ENCODE measurements at regions not wholly inside any gene's neighbourhood (a gene's known extent, or its start where the extent isn't known, plus 50 kb on each side); places are given as distances from the start of the nearest gene placed in this dataset.
"Not testable (repeated sequence)": the region's sequence is repeated elsewhere in the genome, so short reads cannot be mapped to it uniquely, and the experiment has no call there.

- FAIRE-seq (no peak), DNase-seq (ENCODE audit: insufficient read length, low spot score) (no peak)
- TF ChIP-seq POU2F2 (IDR thresholded peaks at IDR 0.05; ENCODE audit: low read depth, low read length), result no peak
- no peak for TF ChIP-seq SPI1 (IDR thresholded peaks at IDR 0.05; ENCODE audit: low read depth, low read length)
- TF ChIP-seq POLR2AphosphoS5 (IDR thresholded peaks at IDR 0.05; ENCODE audit: low read depth, low read length), result no peak
- no peak for TF ChIP-seq PAX5 (IDR thresholded peaks at IDR 0.05; ENCODE audit: insufficient read depth, low read length, severe bottlenecking)
- TF ChIP-seq POLR2A (IDR thresholded peaks at IDR 0.05; ENCODE audit: low read depth, low read length), result no peak
- no peak for TF ChIP-seq TAF1 (IDR thresholded peaks at IDR 0.05; ENCODE audit: low read depth, low read length)
Measured at GRCh38 chr11:49442669-49443068, 234.3 kb upstream of the FOLH1 start.

DNA sequence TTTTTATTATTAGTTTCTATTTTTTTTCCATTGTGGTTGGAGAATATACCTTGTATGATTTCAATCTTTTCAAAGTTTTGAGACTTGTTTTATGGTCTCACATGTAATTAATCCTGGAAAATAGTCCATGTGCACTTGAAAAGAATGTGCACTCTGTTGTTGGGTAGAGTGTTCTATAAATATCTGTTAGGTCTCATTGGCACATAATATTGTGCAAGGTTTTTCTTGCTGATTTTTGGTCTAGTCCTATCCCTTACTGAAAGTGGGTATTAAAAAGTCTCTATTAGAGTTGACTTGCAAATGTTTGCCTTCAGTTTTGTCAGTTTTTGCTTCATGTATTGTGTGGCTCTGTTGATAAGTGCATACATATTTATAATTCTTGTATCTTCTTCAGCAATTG, 231.5 kb upstream of the FOLH1 start:
- DNase-seq (ENCODE audit: insufficient read length, low spot score); FAIRE-seq: not testable (repeated sequence)

DNA sequence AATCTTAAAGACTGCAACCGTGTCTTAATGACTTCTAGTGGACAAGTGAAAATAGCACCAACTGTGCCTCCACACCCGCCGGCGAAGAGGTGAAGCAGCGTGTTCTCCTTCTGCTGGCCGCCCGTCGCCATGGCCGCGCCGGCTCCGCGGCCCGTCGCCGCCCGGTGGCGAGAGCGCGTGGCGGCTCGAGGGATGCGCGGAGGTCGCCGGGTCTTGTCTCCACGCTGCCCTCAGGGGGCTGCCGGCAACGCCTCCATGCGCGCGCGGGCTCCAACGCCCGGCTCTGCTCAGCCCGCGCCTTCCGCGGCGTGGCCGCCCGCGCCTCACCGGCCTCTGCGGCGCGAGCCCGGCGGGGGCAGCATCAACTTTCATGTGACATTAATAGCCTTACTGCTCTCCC, 225.9 kb upstream of the FOLH1 start:
- FAIRE-seq; DNase-seq (ENCODE audit: insufficient read length, low spot score): not testable (repeated sequence)

- no peak for TF ChIP-seq POLR2AphosphoS5 (IDR thresholded peaks at IDR 0.05; ENCODE audit: low read depth, low read length)
- TF ChIP-seq POLR2A (IDR thresholded peaks at IDR 0.05; ENCODE audit: low read depth, low read length), result no peak
- no peak for TF ChIP-seq PAX5 (IDR thresholded peaks at IDR 0.05; ENCODE audit: insufficient read depth, low read length, severe bottlenecking)
- TF ChIP-seq POU2F2 (IDR thresholded peaks at IDR 0.05; ENCODE audit: low read depth, low read length), result no peak
- FAIRE-seq (no peak), DNase-seq (ENCODE audit: insufficient read length, low spot score) (no peak)
Measured at GRCh38 chr11:49432242-49432848, 223.9 kb upstream of the FOLH1 start.

- no peak for DNase-seq (ENCODE audit: insufficient read length, low spot score)
- TF ChIP-seq POU2F2 (IDR thresholded peaks at IDR 0.05; ENCODE audit: low read depth, low read length), result no peak
- TF ChIP-seq POLR2A (IDR thresholded peaks at IDR 0.05; ENCODE audit: low read depth, low read length), result no peak
- TF ChIP-seq PAX5 (IDR thresholded peaks at IDR 0.05; ENCODE audit: insufficient read depth, low read length, severe bottlenecking), result no peak
- no peak for TF ChIP-seq TAF1 (IDR thresholded peaks at IDR 0.05; ENCODE audit: low read depth, low read length)
- no peak for TF ChIP-seq SPI1 (IDR thresholded peaks at IDR 0.05; ENCODE audit: low read depth, low read length)
- TF ChIP-seq POLR2AphosphoS5 (IDR thresholded peaks at IDR 0.05; ENCODE audit: low read depth, low read length), result no peak
- FAIRE-seq, result no peak
Measured at GRCh38 chr11:49424136-49424535, 215.7 kb upstream of the FOLH1 start.

DNA sequence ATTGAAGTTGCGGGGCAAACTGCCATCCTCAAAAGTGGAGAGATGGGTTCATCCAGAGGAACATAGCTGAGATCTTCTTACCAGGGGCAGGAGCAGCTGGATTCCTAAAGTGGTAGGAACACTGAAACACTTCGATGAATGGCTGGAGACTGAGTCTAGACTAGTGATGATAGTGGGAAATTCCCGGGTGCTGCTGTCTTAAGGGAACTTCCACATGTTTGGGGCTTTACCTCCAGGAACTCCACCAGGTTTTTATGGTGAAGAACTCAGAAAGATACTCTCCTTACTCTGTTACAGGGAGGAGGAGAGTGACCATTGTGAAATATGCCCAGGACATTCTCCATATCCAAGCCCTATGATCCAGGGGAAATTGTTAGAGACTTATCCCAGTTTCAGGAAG, 210.5 kb upstream of the FOLH1 start:
- DNase-seq (ENCODE audit: insufficient read length, low spot score); FAIRE-seq: not testable (repeated sequence)

DNA sequence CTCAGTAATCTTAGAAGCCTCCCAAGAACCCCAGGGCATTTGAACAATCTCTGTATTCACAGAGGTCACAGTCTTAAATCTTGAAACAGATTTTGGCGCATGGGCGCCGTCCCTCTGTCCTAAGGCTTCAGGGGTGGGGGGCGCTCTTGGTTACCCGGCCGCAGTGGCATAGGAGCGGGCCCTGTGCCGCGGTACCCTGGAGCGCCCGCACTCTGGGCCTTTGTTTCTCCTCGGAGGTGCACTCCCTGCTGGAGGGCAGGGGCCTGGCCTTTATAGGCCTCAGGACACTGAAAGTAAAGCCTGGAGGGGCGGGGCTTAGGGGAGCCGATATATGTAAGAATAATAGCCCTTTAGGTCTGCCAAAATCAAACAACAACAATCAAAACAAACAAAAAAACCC, 197.3 kb upstream of the FOLH1 start:
- no peak for FAIRE-seq
- TF ChIP-seq POLR2A (IDR thresholded peaks at IDR 0.05; ENCODE audit: low read depth, low read length) (no peak), POU2F2 (IDR thresholded peaks at IDR 0.05; ENCODE audit: low read depth, low read length) (no peak), POLR2AphosphoS5 (IDR thresholded peaks at IDR 0.05; ENCODE audit: low read depth, low read length) (no peak), PAX5 (IDR thresholded peaks at IDR 0.05; ENCODE audit: insufficient read depth, low read length, severe bottlenecking) (no peak), TAF1 (IDR thresholded peaks at IDR 0.05; ENCODE audit: low read depth, low read length) (no peak), SPI1 (IDR thresholded peaks at IDR 0.05; ENCODE audit: low read depth, low read length) (no peak)
- DNase-seq (ENCODE audit: insufficient read length, low spot score), result no peak

DNA sequence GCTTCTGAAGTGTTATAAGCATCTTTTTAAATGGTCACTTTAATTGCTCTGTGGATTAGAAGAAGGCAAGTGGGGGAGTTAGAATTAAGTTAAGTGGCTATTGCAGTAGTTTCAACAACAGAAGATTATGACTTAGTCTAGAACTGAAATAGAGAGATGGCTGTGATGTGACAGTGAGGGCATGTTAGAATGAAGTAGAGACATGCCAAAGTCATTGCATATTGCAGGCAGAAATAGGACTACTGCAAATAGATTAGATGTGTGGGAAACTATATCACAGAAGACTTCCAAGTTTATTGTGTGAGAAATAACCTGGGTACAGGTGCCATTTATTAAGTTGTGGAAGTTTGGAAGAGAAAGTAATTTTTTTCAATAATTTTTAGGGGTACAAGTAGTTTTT, 187.4 kb upstream of the FOLH1 start:
- not testable (repeated sequence) for FAIRE-seq; DNase-seq (ENCODE audit: insufficient read length, low spot score)

- DNase-seq (ENCODE audit: insufficient read length, low spot score); FAIRE-seq: not testable (repeated sequence)
Measured at GRCh38 chr11:49390362-49390761, 182.0 kb upstream of the FOLH1 start.

- not testable (repeated sequence) for FAIRE-seq; DNase-seq (ENCODE audit: insufficient read length, low spot score)
Measured at GRCh38 chr11:49389149-49389548, 180.7 kb upstream of the FOLH1 start.

DNA sequence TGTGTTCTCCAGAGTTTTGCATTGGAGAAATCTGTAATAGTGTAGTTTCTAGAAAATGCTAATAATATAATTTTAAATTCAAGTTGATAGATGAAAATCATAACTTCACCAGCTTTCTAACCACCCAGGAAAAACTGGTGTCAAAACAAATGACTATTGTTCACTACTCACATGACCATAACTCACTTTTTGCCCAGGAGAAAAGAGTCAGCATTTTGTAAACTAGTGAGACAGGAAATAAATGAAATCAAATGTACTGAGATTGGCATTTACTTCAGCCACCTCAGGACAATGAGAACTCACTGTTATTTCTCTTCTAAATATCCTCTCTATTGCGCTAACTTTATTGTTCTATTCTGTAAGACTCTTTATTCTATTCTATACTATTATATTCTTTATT, 176.0 kb upstream of the FOLH1 start:
- not testable (repeated sequence) for FAIRE-seq; DNase-seq (ENCODE audit: insufficient read length, low spot score)

DNA sequence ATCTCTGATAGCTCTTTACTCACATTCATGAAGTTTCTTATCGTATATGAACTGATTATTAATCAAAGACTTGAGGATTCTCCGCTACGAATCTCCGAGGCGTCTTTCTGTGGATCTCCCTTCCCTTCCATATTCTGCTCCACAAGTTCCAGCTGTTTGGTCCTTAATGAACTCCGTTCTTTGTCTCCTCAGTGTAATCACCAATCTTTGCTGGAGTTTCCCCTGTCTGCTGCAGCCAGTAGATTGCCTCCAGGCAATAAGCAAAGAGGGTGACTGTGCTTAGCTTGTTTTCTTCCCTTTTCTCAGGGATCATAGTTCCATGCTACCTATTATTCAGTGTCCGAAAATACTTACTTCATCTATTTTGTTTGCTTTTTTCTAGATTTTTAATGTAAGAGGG, 169.6 kb upstream of the FOLH1 start:
- TF ChIP-seq POLR2AphosphoS5 (IDR thresholded peaks at IDR 0.05; ENCODE audit: low read depth, low read length) (no peak), POLR2A (IDR thresholded peaks at IDR 0.05; ENCODE audit: low read depth, low read length) (no peak), POU2F2 (IDR thresholded peaks at IDR 0.05; ENCODE audit: low read depth, low read length) (no peak)
- DNase-seq (ENCODE audit: insufficient read length, low spot score) (no peak), FAIRE-seq (no peak)

DNA sequence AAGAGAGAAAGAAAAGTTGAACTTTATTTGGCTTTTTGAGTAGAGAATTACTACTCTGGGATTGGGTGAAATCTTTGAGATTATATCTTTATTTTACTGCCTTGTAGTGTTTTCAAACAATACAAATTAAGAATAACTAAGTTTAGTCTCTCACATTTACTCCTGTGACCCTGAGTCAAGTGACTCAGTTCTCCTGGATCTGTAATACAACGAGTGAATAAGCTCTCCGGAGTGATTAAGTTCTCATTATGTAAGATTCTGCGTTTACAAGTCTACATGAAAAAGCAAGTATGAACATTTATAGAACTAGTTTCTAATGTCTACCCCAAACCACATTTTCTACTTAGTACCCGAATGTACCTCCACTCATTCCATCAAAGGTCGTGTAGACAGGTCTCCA, 165.5 kb upstream of the FOLH1 start:
- FAIRE-seq; DNase-seq (ENCODE audit: insufficient read length, low spot score): not testable (repeated sequence)

GRCh38 chr11:49373385-49373784, 165.0 kb upstream of the FOLH1 start:
- not testable (repeated sequence) for DNase-seq (ENCODE audit: insufficient read length, low spot score); FAIRE-seq

DNA sequence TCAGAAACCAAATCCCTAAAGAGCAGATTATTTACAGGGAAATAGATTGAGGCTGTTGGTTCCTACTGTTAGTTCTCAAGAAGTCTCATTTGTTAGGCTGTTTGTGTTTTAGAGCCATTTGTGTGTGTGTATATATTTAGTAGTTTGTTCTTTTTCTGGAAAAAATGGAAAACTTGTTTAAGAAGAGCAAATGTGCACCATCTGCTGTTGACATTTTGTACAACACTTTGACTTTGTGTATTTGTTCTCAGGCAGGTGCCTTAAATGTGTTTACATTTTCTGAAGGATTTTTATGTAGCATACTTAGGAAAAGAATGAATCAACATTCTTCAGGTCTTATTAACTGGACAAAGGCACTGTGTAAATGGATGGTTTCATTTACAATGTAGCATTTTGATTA, 163.7 kb upstream of the FOLH1 start:
- FAIRE-seq; DNase-seq (ENCODE audit: insufficient read length, low spot score): not testable (repeated sequence)

DNA sequence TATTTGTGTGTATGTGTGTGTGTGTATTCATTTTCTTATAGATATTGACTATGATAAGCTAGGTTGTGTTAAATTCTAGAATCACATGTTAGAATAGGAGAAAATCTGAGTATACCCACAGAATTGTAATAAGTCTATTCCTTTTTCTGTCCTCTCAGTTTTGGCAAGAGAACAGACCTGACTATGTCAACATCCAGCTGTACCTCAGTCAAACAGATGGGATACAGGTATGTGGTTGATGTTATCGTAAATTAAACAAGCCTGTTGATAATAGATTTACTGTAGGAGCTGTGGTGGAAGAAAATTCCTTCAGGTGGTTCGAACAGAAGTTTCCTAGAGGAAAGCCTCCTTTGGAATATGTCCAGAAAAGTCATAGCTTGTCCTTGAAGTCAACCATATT, 160.2 kb upstream of the FOLH1 start:
- not testable (repeated sequence) for FAIRE-seq; DNase-seq (ENCODE audit: insufficient read length, low spot score)

- not testable (repeated sequence) for DNase-seq (ENCODE audit: insufficient read length, low spot score); FAIRE-seq
Measured at GRCh38 chr11:49365375-49365774, 157.0 kb upstream of the FOLH1 start.

DNA sequence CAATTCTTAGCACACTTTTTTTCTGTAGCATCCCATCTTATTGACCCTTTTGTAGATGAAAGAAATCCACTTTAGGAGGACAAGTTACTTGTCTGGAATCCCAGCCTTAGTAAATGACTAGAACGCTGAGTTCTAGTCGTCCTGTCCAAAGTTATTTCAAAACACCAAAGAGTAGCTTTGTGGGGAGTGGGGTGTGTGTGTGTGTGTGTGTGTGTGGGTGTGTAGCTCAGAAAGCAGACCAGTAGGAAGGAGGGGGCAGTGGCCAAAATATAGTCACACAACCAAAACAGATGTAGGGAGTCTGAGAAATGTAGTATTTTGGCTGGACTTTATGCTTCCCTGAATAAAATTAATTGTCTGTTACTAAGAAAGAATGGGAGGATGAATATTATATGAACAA, 154.6 kb upstream of the FOLH1 start:
- FAIRE-seq, result not testable (repeated sequence)

More for the DNA sequence above, 154.6 kb upstream of the FOLH1 start:
- DNase-seq (ENCODE audit: insufficient read length, low spot score), result not testable (repeated sequence)
